Mesenchymal stem cell (in vitro differentiated cells and primary cell): ENCODE measurements at regions not wholly inside any gene's neighbourhood (a gene's known extent, or its start where the extent isn't known, plus 50 kb on each side); places are given as distances from the start of the nearest gene placed in this dataset.

Source experiments
- DNase-seq: peaks from one replicate; pipeline ENCODE4 v3.0.0-alpha.2; 2013
- H2AFZ ChIP-seq: one replicate; pipeline ENCODE4 v1.6.1; 2013; ENCODE audit warnings: low read depth, mild to moderate bottlenecking, control low read depth, inconsistent platforms, low read length, moderate library complexity
- H2AK5ac ChIP-seq: 2 replicates; pipeline ENCODE4 v1.6.1; 2013; ENCODE audit warnings: low read length, moderate library complexity, mild to moderate bottlenecking, inconsistent platforms; ENCODE audit not compliant: severe bottlenecking
- H2BK120ac ChIP-seq: one replicate; pipeline ENCODE4 v1.6.1; 2013; ENCODE audit warnings: low read depth, mild to moderate bottlenecking, inconsistent platforms, low read length, moderate library complexity
- H2BK12ac ChIP-seq, 2 experiments: one replicate each; pipeline ENCODE4 v1.6.1; 2013; ENCODE audit warnings: inconsistent platforms in 2 of 2, low read length in 2 of 2, mild to moderate bottlenecking in 2 of 2, moderate library complexity in 2 of 2, control low read depth in 1 of 2
- H2BK15ac ChIP-seq: one replicate; pipeline ENCODE4 v1.6.1; 2013; ENCODE audit warnings: mild to moderate bottlenecking, low read depth, inconsistent platforms; ENCODE audit not compliant: poor library complexity, severe bottlenecking
- H2BK5ac ChIP-seq: 2 replicates; pipeline ENCODE4 v1.6.1; 2013; ENCODE audit warnings: low read depth, mild to moderate bottlenecking, low read length, control low read depth, inconsistent platforms; ENCODE audit not compliant: poor library complexity, severe bottlenecking
- H3K14ac ChIP-seq, 2 experiments: one replicate each; pipeline ENCODE4 v1.6.1; 2013; ENCODE audit warnings: inconsistent platforms in 2 of 2, low read length in 2 of 2, control low read depth in 1 of 2, mild to moderate bottlenecking in 1 of 2, moderate library complexity in 1 of 2
- H3K18ac ChIP-seq, 2 experiments: one replicate each; pipeline ENCODE4 v1.6.1; 2013; ENCODE audit warnings: inconsistent platforms in 2 of 2, low read length in 2 of 2, control low read depth in 1 of 2, low read depth in 1 of 2, mild to moderate bottlenecking in 1 of 2
- H3K23ac ChIP-seq, 2 experiments: one replicate each; pipeline ENCODE4 v1.6.1; 2013; ENCODE audit warnings: inconsistent platforms in 2 of 2, low read length in 2 of 2, mild to moderate bottlenecking in 2 of 2, moderate library complexity in 2 of 2, control low read depth in 1 of 2
- H3K27ac ChIP-seq: 2 replicates; pipeline ENCODE4 v1.5.1; 2013; ENCODE audit warnings: mild to moderate bottlenecking, moderate library complexity, low read length, control low read depth, inconsistent platforms; ENCODE audit not compliant: poor library complexity, severe bottlenecking
- H3K27me3 ChIP-seq, 2 experiments: 2 replicates each; pipeline versions ENCODE4 v1.6.1 to v1.7.0; 2013; ENCODE audit warnings: low read length in 2 of 2, mild to moderate bottlenecking in 2 of 2, moderate library complexity in 2 of 2, control low read depth in 1 of 2, inconsistent platforms in 1 of 2; ENCODE audit not compliant: control insufficient read depth in 1 of 2, insufficient read depth in 1 of 2
- H3K36me3 ChIP-seq, 2 experiments: 2 replicates each; pipeline versions ENCODE4 v1.6.1 to v1.7.0; 2013; ENCODE audit warnings: low read length in 2 of 2, control low read depth in 1 of 2, inconsistent platforms in 1 of 2, low read depth in 1 of 2, mild to moderate bottlenecking in 1 of 2; ENCODE audit not compliant: insufficient read depth in 2 of 2, control insufficient read depth in 1 of 2
- H3K4ac ChIP-seq, 2 experiments: one replicate each; pipeline ENCODE4 v1.6.1; 2013; ENCODE audit warnings: inconsistent platforms in 2 of 2, low read length in 2 of 2, mild to moderate bottlenecking in 2 of 2, moderate library complexity in 2 of 2, control low read depth in 1 of 2, low read depth in 1 of 2
- H3K4me1 ChIP-seq: 2 replicates; pipeline ENCODE4 v1.6.1; 2013; ENCODE audit warnings: low read depth, low read length, control low read depth; ENCODE audit not compliant: control insufficient read depth, insufficient read depth
- H3K4me2 ChIP-seq: 2 replicates; pipeline ENCODE4 v1.6.1; 2013; ENCODE audit warnings: low read length, mild to moderate bottlenecking, inconsistent platforms; ENCODE audit not compliant: poor library complexity, severe bottlenecking
- H3K4me3 ChIP-seq, 2 experiments: 2 replicates each; pipeline versions ENCODE4 v1.5.1 to v1.7.0; 2013; ENCODE audit warnings: low read length in 2 of 2, mild to moderate bottlenecking in 2 of 2, control low read depth in 1 of 2, low read depth in 1 of 2; ENCODE audit not compliant: insufficient read depth in 1 of 2
- H3K79me1 ChIP-seq: replicated peaks from 2 replicates; pipeline ENCODE4 v1.6.1; 2013; ENCODE audit warnings: mild to moderate bottlenecking, control low read depth, low read length, inconsistent platforms; ENCODE audit not compliant: poor library complexity, severe bottlenecking
- H3K9ac ChIP-seq: 2 replicates; pipeline ENCODE4 v1.7.0; 2013; ENCODE audit warnings: mild to moderate bottlenecking, low read length, moderate library complexity
- H3K9me3 ChIP-seq: 2 replicates; pipeline ENCODE4 v1.7.0; 2013; ENCODE audit warnings: mild to moderate bottlenecking, low read length; ENCODE audit not compliant: control insufficient read depth
- H4K8ac ChIP-seq: one replicate; pipeline ENCODE4 v1.6.1; 2013; ENCODE audit warnings: inconsistent platforms, mild to moderate bottlenecking, low read length, moderate library complexity
- H4K91ac ChIP-seq: one replicate; pipeline ENCODE4 v1.6.1; 2013; ENCODE audit warnings: mild to moderate bottlenecking, low read length, inconsistent platforms
- WGBS: methylation state at CpG from one replicate; pipeline ENCODE4 v1.1.7; 2013; ENCODE audit warnings: mixed read lengths; 5-methylcytosine and 5-hydroxymethylcytosine counted together

DNA sequence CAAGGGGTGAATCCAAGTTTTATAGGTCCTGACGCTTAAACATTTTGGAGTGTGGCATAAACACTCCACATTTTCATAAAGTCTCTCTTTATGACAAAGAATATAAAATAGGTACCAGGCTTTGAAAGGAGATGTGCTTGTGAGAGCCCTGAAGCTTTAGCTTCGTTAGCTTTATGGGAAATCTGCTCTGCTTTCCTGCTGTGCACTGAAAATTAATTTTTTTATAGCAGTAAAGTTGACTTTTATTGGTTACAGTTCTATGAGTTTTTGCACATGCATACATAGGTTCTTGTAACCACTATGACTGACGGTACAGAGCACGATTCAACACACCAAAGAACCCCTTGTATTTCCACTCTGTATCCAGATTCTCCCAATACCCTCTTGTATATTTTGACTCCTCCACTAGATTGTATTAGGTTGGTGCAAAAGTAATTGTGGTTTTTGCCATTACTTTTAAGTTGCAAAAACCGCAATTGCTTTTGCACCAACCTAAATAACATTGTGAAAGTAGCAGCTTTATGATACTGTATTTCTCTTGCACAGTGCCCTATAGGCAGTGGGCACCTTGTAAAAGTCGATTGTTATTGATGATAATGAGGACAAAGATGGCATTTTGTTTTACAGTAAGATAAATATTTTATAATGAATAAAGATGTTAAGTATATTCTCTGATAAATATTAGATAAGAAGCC, 145.2 kb upstream of the AKIRIN2 start:
- Histone ChIP-seq H3K27me3 (peaks cover 0 to 17% of the 10 kb centered on the region in 2 experiments), H3K36me3 (no peaks in the 10 kb centered on the region), H2AK5ac (no peak overlapping the region), H4K91ac (no peak overlapping the region), H3K27ac (no peak overlapping the region), H3K9ac (no peak overlapping the region), H3K23ac (no peak overlapping the region), H3K18ac (no peak overlapping the region), H3K4me1 (no peaks in the 10 kb centered on the region), H3K4ac (no peak overlapping the region), H2BK5ac (no peak overlapping the region), H3K4me3 (no peak overlapping the region), H2BK12ac (no peak overlapping the region), H2BK120ac (no peak overlapping the region), H2BK15ac (no peak overlapping the region), H3K9me3 (no peaks in the 10 kb centered on the region), H3K79me1 (no peaks in the 10 kb centered on the region), H4K8ac (no peak overlapping the region), H3K14ac (no peak overlapping the region), H2AFZ (no peak overlapping the region), H3K4me2 (no peak overlapping the region)
- no peak for DNase-seq
- WGBS, result 79% methylated on average over 4 of the region's 6 CpGs

DNA sequence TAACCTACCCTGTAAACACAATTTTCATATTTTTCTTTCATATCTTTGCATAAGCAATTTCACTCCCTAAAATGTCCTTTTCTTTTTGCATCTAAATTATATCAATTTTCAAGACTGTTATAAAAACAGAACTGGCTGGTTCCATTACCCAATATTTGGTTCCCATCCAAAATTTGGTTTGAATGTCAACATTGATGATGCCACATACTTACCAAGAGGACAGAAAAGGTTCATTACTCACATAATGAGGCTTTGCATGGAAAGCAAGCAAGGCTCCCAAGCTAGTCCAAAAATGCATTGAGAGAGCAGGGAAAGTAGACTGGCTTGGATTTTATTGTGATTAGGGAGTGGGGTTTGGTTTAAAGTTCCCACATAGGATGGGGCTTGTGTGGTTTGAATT, 144.4 kb upstream of the AKIRIN2 start:
- Histone ChIP-seq H3K9me3 (no peaks in the 10 kb centered on the region), H2BK5ac (no peak overlapping the region), H4K8ac (no peak overlapping the region), H3K4me3 (no peak overlapping the region), H2AFZ (no peak overlapping the region), H3K4me2 (no peak overlapping the region), H3K18ac (no peak overlapping the region), H2AK5ac (no peak overlapping the region), H3K27ac (no peak overlapping the region), H2BK120ac (no peak overlapping the region), H3K14ac (no peak overlapping the region), H2BK12ac (no peak overlapping the region), H3K79me1 (no peaks in the 10 kb centered on the region), H3K27me3 (peaks cover 0 to 17% of the 10 kb centered on the region in 2 experiments), H3K9ac (no peak overlapping the region), H4K91ac (no peak overlapping the region), H3K4me1 (no peaks in the 10 kb centered on the region), H2BK15ac (no peak overlapping the region), H3K23ac (no peak overlapping the region), H3K36me3 (no peaks in the 10 kb centered on the region), H3K4ac (no peak overlapping the region)
- DNase-seq, result no peak

DNA sequence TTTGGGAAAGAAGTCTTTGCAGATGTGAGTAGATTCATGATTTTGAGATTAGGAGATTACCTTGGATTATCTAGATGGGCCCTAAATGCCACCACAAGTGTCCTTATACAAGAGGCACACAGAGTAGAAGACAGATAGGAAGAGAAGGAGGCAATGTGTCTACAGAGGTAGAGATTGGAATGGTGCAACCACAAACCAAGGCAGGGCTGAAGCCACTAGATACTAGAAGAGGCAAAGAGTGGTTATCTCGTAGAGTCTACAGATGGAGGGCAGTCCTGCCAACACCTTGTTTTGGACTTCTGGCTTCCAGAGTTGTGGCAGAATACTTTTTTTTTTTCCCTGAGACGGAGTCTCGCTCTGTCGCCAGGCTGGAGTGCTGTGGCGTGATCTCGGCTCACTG, 138.3 kb upstream of the AKIRIN2 start:
- Histone ChIP-seq H2AFZ (no peak overlapping the region), H3K9ac (no peak overlapping the region), H4K8ac (no peak overlapping the region), H3K9me3 (no peaks in the 10 kb centered on the region), H3K27ac (no peak overlapping the region), H3K4me2 (no peak overlapping the region), H2BK120ac (no peak overlapping the region), H2AK5ac (no peak overlapping the region), H3K18ac (no peak overlapping the region), H3K23ac (no peak overlapping the region), H3K4me3 (no peak overlapping the region), H3K27me3 (no peaks in the 10 kb centered on the region), H3K4me1 (no peaks in the 10 kb centered on the region), H2BK12ac (no peak overlapping the region), H3K4ac (no peak overlapping the region), H3K14ac (no peak overlapping the region), H4K91ac (no peak overlapping the region), H3K79me1 (no peaks in the 10 kb centered on the region), H2BK15ac (no peak overlapping the region), H3K36me3 (no peaks in the 10 kb centered on the region), H2BK5ac (no peak overlapping the region)
- WGBS, result 97% methylated on average over 6 of the region's 6 CpGs
- no peak for DNase-seq

DNA sequence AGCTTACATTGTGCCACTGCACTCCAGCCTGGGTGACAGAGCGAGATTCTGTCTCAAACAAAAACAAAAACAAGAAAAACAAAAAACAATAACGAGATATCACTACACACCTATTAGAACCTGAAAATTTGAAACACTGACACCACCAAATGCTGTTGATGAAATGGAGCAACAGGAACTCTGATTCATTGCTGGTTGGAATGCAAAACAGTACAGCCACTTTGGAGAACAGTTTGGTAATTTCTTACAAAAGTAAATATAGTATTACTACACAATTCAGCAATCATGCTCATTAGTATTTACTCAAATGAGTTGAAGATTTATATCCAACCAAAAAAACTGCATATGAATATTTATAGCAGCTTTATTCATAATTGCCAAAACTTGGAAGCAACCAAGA, 135.8 kb upstream of the AKIRIN2 start:
- DNase-seq, result no peak
- 60% methylated on average over 1 of the region's 2 CpGs for WGBS
- no peak overlapping the region for H3K4ac ChIP-seq

More for the DNA sequence above, 135.8 kb upstream of the AKIRIN2 start:
- Histone ChIP-seq H3K18ac (no peak overlapping the region), H2BK12ac (no peak overlapping the region), H3K4me3 (no peak overlapping the region), H3K27ac (no peak overlapping the region), H2BK120ac (no peak overlapping the region), H3K14ac (no peak overlapping the region), H2AFZ (no peak overlapping the region), H3K79me1 (no peaks in the 10 kb centered on the region), H2AK5ac (no peak overlapping the region), H3K9me3 (no peaks in the 10 kb centered on the region), H4K91ac (no peak overlapping the region), H3K36me3 (no peaks in the 10 kb centered on the region), H3K27me3 (no peaks in the 10 kb centered on the region), H3K23ac (no peak overlapping the region), H3K4me1 (no peaks in the 10 kb centered on the region), H4K8ac (no peak overlapping the region), H3K9ac (no peak overlapping the region), H2BK15ac (no peak overlapping the region), H2BK5ac (no peak overlapping the region), H3K4me2 (no peak overlapping the region)
